GM18873 (cell line): ENCODE measurements at regions not wholly inside any gene's neighbourhood (a gene's known extent, or its start where the extent isn't known, plus 50 kb on each side); places are given as distances from the start of the nearest gene placed in this dataset.
A peak's percentile ranks its signal among the peaks of the same experiment; 100 is the strongest.

Source experiments
- ATAC-seq: cut with Tn5 transposase; IDR thresholded peaks from one replicate; pipeline ENCODE4 v1.9.1; 2021; ENCODE audit warnings: mild to moderate bottlenecking, moderate library complexity, moderate number of reproducible peaks; ENCODE audit not compliant: unreplicated experiment, low FRiP score

DNA sequence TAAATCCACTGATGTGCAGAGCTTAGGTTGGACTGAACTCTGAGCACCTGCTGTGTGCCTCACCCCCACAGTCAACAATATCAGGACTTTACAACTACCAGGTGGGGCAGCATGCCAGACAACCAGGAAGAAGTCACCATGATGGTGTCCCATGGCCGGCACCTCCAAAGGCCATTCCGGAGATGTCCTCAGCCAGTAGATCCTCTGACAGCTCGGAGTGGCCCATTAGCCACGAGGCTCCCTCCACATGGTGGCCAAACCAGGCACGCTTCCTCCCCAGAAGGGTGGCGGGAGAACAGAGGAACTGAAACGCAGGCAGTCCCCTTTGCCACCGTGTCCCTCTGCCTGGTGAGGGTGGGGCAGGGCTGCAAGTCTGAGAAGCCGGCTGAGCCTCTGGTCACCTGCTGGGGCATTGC, 390.0 kb downstream of the TNS3 start:
- ATAC-seq: peak; percentile 61

DNA sequence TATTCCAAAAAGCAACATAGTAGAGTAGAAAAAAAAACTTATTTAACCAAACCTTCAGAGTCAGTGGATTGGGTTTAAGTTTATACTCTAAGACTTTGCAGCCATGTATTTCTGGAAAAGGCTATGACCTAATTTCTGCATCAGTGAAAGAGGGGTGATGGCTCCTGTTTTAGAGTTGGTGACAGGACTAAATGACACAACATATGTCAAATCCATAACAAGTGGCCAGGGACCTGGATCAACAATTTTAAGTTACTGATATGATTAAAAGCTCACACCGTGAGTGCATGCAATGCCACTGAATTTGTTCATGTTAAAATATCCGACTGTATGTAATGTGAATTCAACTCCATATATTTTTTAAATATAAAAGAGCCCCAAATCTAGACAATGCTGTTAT, 390.6 kb downstream of the TNS3 start:
- no peak for ATAC-seq

DNA sequence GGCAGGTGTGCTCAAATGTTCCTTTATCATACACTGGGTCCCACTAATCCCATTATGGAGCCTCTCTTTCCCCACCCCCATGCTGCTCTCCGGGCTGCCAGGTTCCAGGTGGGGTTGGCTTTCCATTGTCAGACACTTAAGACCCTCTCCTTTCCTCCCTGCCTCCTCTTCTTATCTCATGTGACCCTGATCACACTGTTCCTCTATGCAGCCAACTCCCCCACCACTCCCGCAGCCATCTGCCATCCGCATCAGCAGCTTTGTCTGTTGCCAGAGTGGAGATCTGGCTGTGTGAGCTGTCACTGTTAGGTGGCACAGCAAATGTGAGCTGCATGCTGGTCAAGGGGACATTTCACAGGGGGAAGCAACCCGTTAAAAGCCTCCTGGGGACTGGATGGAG, 391.4 kb downstream of the TNS3 start:
- no peak for ATAC-seq

DNA sequence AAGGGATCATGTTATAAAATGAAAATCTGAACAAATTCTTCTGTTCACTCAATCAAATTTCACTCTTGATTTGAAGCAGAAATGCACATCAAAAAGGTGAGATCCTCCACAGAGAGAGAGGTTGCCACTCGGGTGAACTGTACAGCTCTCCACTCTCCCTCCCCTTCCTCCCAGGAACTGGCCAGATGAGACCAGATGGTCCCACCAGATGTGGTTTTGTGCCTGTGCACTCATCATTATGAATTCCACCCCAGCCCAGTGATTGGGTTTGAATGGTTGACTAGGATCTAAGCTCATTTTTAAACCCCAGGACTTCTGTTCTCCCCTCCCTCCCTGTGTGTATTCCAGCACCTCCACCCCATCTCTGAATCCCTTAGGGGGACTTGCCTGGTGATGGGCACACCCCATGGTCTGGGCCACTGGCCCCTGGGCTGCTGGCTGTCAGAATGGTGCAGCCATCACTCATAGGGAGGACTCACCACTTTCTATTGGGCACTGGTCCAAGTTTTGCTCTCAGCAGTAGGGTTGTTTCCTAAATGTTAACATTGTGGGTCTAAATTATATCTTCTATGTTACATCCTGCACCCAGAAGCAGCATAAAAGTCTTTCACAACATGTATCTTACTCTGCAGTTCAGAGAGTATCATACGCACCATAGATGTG, 393.1 kb downstream of the TNS3 start:
- no peak for ATAC-seq

DNA sequence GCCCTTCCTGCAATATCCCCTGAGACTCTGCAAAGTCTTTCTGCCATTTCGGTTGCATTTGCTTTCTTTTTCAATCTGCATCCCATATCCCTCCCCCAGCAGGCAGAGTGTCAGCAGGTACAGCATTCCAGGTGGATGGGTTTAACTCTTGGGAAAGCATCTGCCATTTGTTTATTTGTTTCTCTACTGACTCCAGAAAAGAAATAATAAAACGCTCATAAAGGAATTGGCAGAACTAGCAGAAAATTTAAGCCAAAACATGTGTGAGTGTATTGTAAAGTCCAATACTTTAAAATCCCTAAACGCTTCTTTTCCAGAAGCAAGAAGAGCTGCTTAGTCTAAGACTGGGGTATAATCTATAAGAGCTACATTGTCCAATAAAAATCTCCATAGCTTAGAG, 393.8 kb downstream of the TNS3 start:
- no peak for ATAC-seq

DNA sequence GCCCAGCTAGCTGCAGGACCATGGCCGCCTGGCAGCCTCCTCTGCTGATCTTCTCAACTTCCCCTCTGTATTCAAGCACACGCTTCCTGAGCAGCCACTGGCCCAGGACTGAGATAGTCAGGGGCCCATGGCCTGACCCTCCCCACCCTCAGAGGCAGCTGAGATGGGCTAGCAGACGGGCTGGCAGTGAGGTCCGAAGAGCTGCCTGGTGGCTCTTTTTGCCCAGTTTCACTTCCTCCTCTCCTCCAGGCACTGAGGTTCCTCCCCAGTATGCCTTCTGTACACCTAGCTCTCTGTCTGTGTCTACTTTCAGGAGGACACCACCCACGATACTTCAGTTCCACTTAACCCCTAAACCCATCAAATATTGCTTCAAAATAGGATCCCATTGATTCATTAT, 395.6 kb downstream of the TNS3 start:
- peak; percentile 95 for ATAC-seq

DNA sequence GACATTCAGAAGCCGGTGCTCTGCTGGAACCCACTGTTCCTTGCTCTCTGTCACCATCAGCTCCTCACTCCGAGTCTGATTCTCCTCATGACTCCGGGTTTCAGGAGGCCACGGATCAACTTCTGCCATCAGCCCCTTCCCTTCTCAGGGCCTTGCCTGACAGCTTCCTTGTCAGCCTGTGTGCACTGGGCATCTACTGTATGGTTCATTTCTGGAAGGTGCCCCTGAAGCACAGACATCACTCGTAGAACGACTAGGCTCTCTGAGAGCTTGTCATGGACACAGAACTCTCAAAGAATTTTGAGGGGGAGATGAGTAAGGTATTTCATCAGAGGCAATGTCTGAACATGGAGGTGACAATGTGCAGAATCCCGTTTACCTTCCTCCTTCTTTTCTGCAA, 396.1 kb downstream of the TNS3 start:
- ATAC-seq: no peak

DNA sequence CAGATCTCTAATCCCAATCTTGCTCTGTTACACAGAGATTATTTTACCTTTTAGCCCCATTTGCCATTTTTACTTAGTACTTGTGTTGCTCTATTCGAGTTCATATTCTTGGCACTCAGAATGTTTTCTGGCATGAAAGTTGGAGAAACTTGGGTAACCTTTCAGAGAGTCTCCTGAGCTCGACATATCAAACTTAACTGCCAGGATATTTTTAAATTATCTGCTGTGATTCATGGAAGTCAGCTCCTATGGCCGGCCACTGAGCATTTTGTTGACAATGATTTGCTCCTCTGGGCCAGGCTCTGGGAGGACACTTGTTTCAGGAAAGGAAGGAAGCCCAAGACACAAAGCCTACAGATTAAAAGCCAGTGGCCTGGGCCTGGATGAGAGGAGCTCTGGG, 396.7 kb downstream of the TNS3 start:
- ATAC-seq: no peak

DNA sequence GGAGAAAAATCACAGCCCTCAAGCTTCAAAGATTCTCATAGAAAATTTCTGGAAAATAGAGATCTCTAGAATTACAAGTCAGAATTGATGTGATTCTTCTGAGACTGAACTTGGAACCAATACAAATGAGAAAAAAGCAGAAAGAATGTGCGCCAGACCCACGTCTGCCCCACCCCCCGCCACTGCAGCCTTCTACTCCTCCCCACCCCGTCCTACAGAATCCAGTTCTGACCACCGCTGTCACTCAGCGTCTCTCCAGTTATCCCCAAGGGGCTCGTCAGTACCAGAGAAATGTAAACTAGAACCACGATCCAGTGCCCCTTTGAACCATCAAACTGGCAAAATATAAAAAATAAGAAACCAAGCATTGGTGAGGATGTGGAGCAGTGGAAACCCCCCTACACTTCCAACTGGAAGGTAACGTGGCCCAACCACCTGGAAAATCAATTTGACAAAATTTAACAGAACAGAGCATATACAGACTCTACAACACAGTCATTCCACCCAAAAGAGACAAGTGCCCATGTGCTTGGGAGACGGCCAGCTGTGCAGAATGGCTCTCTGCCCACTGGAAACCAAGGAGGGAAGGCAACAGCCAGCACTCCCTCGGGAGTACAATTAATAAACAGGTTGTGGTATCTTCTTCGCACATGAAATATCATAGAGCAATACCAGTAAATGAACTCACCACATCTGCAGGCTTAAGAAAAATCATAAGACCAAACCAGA, 397.9 kb downstream of the TNS3 start:
- no peak for ATAC-seq

DNA sequence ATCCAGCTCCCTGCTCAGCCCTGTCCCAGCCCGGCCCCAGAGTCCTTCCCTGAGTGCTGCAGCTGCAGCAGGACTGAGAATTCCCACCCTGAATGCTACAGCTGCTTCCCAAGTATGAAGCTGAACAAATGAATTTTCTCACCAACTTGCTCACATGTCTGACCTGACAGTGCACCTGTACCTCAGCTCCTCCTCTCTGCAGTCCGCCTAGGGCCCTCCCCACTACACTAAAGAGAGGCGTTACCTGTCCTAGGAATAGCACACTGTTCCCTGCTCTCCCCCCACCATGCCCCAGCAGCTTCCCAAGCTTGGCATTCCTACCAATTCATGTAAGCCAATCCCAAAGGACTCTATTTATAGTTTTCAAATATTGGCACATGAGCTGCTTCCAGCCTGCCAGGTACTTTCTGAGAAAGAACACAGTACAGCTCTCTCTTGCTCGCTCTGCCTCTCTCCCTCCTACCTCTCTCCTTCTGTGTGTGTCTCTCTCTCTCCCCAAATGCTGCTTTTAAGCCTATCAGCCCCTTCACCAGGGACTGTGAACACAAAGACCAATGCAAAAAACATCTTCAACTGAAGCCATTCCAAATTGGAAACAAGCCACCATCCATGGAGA, 400.1 kb downstream of the TNS3 start:
- no peak for ATAC-seq

DNA sequence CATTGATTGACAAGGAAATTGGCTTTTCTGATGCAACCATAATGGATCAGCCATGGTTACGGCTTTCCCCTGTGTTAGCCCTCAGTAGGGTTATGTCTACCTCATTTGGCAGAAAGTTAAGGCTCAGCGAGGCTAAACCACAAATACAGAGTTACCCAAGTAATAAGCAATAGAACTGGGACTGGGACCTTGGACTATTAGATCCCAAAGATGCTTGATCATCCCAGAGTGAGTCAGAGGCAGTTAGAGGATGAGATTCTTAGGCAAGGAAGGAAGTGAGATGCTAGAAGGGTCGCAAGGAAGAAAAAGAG, 401.4 kb downstream of the TNS3 start:
- no peak for ATAC-seq

DNA sequence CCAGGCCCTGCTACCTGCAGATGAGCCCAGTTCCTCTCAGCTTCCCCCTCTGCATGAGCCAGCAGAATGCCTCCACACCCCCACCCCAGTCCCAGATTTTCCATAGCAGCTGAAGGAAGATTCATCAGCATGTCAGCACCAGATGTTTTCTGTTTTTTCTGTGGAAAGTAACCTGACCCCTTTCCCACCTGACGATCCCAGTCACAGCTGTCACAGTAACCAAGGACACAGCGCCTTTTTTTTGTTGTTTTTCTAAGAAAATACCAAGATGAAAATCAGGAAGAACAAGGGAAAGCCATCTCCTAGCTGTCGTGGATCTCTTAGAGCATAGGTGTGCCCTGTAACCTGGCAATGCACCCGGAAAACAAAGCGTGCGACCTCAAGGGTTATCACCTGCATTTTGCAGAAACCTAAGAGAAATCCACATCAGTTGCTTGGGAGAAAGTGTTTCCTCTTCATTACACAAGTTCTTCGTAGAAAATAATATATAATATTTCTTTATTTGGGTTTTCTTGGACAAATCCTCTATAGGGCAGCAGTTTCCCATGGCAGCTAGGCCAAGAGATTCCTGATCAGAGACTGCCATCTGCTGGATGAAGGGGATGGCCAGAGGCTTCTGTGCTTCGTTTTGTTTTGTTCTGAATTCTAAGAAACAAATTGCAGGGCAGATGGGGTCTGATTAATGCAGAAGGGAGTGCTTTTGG, 401.9 kb downstream of the TNS3 start:
- peak; percentile 63 for ATAC-seq

DNA sequence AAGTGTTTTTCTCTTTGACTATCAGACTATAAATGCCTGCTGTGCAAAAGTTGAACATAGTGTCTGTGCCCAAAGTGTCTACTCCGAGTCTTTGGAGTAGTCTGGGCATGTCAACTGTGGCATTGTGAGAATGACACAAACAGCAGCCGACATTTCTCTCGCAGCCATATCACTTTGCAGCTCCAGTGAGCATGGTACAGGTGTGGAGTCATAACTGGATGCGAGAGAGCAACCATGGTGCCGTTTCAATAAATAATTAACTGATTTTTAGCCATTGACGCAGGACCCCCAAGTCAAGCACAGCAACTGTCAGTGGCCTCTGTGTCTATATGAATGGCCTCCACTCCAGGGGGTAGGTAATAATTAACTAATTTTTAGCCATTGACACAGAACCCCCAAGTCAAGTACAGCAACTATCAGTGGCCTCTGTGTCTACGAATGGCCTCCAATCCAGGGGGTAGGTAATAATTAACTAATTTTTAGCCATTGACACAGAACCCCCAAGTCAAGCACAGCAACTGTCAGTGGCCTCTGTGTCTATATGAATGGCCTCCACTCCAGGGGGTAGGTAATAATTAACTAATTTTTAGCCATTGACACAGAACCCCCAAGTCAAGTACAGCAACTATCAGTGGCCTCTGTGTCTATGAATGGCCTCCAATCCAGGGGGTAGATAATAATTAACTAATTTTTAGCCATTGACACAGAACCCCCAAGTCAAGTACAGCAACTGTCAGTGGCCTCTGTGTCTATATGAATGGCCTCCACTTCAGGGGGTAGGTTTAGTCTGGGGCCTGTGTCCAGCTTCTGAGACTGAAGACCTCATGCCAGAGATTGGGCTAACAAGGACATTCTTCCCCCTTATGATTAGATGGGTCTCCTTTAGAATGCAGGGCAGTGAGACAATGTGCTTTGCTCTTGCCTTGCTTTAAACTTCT, 409.0 kb downstream of the TNS3 start:
- peak; percentile 91 for ATAC-seq

DNA sequence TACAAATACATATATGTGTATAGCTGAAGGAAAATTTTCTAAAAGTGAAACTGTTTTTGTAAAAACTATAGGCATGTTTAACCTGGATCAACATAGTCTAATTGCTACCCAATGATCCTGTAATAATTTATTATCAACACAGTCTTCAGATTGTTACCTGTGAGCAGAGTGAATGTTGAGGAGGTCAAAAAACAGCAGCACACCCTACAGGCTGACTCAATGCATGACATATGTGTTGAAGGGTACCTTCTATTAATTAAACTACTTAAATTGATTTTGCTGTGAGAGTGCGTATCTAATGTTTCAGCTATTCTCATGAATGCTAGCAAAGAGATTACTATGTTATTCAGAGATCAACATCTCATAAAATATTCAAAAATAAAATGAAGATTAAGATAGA, 411.4 kb downstream of the TNS3 start:
- no peak for ATAC-seq

DNA sequence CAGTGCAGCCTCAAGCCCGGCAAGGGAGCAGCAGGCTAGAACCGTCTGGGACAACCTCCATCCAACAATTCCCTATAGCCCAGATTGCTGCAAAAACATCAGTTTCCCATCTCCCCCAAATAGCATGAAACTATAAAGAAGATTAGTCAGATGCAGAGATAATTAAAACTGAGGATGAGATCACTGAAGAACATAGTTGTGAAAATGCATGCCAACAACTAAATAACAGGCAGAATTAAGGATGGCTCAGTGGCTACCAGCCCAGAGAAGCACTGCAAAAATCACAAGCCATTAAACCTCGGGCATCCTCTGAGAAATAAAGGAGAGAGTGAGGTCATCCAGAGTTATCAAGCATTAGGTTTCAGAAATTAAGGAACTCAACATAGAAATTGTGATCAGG, 427.1 kb downstream of the TNS3 start:
- no peak for ATAC-seq

DNA sequence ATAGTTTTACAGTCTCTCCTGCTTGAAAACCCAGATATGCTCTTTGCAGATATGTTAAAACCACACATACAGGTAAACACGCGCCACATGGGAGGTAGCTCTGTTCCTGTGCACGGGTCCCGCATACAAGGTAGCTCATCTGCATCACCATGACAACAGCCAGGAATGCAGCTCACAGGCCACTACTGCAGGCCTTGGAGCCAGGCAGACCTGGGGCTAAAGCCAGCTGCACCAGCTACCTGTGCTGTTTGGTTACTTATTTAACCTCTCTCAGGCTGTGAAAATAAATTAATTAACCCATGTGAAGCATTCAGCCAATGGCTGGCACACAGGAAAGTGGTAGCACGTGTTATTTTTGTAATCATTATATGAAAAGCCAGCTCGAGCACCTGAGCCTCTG, 428.3 kb downstream of the TNS3 start:
- ATAC-seq: no peak

DNA sequence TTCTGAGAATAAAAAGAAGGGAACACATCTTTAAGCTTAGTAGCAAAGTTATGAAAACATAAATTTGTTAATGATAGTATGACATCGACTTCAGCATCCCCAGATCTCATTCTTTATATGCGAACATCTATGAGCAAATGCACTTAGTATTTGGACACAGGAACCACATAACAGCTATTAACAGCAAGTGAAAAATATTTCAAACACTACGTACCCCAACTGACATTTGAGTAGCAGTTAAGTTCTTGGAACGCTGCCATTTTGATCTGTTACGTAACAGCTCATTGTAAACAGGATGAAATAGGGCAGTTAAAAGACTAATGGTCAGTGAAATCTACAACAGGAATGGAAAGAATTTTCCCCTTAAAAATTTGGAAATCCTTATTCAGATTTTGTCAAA, 428.9 kb downstream of the TNS3 start:
- no peak for ATAC-seq

DNA sequence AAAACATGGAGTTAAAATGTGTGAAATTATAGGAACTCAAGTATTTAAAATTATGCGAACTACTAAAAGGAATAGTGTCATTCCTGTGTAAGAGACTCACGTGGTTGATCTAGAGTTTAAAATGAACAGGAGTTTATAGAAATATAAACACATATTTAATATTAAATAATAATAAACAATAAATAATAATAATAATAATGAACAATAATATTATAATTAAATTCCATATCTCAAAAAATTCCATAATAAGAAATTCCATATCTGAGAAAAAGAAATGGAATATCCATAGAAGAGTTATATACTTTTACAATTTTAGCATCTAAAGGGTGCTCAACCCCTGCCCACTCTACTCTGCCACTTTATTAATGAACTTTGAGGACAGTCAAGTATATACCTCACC, 429.6 kb downstream of the TNS3 start:
- no peak for ATAC-seq

DNA sequence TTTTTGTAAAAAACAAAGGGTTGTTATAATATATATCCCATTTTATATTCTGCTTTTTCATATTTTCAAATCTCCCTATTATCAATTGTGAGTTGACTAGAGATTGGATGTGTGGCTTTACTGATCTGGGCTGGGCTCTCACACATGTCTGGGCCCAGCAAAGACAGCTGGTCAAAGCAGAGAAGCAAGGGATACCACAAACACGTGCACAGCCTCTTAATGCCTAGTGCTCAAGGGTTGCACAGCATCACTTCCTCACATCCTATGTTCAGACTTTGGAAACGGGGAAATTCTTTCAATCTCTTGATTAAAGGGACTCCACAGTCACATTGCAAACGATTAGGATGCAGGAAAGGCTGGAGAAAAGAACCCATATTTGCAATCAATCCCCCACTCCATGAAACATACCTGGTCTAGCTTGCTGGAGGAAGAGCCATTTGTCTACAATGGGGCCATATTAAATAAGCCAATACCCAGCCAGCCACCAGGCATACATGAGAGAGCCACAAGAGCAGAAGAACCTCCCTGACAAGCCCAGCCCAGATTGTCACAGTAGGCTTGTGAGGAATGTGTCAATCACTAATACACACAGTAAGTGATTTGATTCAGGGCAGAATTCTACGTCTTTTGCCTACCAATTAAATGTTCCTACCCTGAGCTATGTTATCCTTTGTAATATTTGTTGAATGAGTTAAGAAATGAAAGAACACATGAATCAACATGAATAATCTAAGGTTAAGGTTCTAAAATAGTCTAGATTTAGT, 431.2 kb downstream of the TNS3 start:
- ATAC-seq: no peak

DNA sequence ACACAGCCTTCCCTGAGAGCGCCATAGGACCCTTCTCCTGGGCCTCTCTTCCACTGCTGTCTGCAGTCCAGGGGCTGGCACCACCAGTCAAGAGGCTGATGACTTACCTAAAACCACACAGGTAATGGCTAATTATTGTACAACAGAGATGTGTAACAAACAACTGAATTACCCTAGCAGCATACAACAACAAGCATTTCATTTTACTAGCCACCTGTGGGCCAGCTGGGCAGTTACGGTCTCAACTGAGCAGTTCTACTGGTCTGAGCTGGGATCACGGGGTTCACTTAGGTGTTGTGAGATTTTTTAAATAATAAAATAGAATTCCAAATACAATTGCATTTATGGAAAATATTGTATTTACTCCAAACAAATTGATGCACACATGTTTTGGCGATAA, 431.9 kb downstream of the TNS3 start:
- peak; percentile 17 for ATAC-seq
